ENCODE measurements at regions not wholly inside any gene's neighbourhood (a gene's known extent, or its start where the extent isn't known, plus 50 kb on each side); places are given as distances from the start of the nearest gene placed in this dataset.

GRCh38 chr13:75024602-75025001 is 457.4 kb downstream of the TBC1D4 start:
- no peak for TF ChIP-seq NR2F6 (IDR thresholded peaks at IDR 0.05)
- TF ChIP-seq NR2F6 (CRISPR knock-in tag; IDR thresholded peaks at IDR 0.05), result no peak
- no peak for TF ChIP-seq EZH2 (conservative IDR thresholded peaks at IDR 0.05; ENCODE audit: low read depth, low read length)
